Adipocyte (in vitro differentiated cells): ENCODE measurements at regions not wholly inside any gene's neighbourhood (a gene's known extent, or its start where the extent isn't known, plus 50 kb on each side); places are given as distances from the start of the nearest gene placed in this dataset.

ENCODE experiments used
- DNase-seq: peaks from one replicate; pipeline ENCODE4 v3.0.0-alpha.2; 2015; ENCODE audit warnings: low read depth
- H3K27me3 ChIP-seq: replicated peaks from 2 replicates; pipeline ENCODE4 v1.7.0; 2013; ENCODE audit warnings: mild to moderate bottlenecking, low read length, moderate library complexity; ENCODE audit not compliant: control insufficient read depth, insufficient read depth
- H3K36me3 ChIP-seq: 2 replicates; pipeline ENCODE4 v1.7.0; 2013; ENCODE audit warnings: low read length, mild to moderate bottlenecking, moderate library complexity; ENCODE audit not compliant: control insufficient read depth, insufficient read depth, severe bottlenecking
- H3K4me1 ChIP-seq: 2 replicates; pipeline ENCODE4 v1.7.0; 2013; ENCODE audit warnings: mild to moderate bottlenecking, low read length, moderate library complexity; ENCODE audit not compliant: control insufficient read depth, insufficient read depth
- H3K4me3 ChIP-seq: 2 replicates; pipeline ENCODE4 v1.7.0; 2013; ENCODE audit warnings: mild to moderate bottlenecking, low read length, moderate library complexity
- H3K9ac ChIP-seq: 2 replicates; pipeline ENCODE4 v1.7.0; 2013; ENCODE audit warnings: mild to moderate bottlenecking, low read length, moderate library complexity
- H3K9me3 ChIP-seq: 2 replicates; pipeline ENCODE4 v1.7.0; 2013; ENCODE audit warnings: mild to moderate bottlenecking, low read length, moderate library complexity; ENCODE audit not compliant: control insufficient read depth

DNA sequence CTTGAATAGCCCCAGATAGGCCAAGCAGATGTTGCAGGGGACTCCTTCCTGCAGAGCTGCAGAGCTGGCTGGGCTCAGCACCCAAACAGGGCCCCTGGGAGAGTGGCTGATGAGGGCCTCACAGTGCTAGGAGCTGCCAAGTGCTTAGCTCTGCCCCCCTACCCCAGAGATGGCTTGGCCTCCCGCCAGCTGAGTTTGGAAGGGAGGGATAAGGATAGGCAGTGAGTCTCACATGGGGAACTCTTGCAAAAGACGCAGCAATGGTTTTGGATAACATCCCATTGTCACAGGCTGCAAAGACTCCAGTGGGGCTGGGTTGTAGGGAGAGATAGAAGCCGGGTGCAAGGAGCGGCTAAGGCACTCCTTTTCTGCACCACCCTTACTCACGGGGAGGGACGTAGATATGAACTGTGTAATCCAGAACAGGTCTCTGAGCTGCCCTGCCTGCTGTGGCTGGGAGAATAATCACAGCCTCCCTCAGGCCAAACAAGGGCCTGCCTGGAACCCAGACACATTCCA lies 52.9 kb upstream of the MAF start:
- peaks cover 34% of the 10 kb centered on the region for H3K4me1 ChIP-seq
- no peaks in the 10 kb centered on the region for H3K27me3 ChIP-seq
- H3K4me3 ChIP-seq: no peak overlapping the region
- no peak for DNase-seq
- no peaks in the 10 kb centered on the region for H3K9me3 ChIP-seq
- H3K36me3 ChIP-seq: no peaks in the 10 kb centered on the region
- no peak overlapping the region for H3K9ac ChIP-seq

DNA sequence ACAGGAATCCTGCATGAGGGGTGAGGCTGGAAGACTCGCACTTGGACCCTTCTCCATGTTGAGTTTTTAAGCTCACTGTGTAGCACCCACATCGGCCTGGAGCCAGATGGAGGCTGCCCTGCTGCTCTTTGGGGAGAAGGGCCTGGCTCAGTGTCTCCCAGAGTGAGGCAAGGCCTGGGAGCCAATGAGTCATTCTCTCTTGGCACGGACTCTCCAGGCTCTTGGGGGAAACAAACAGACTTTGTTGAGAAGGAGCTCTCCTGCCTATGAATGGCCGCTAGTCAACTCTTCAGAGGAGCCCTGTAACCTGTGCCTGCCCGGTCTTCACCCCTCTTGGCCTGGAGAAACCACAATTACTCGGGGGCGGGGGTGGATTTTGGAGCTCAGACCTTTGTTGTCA lies 50.8 kb upstream of the MAF start:
- DNase-seq: no peak
- H3K9ac ChIP-seq: no peak overlapping the region

More for the DNA sequence above, 50.8 kb upstream of the MAF start:
- peak overlapping the region; percentile 0 for H3K4me3 ChIP-seq
- no peaks in the 10 kb centered on the region for H3K36me3 ChIP-seq
- H3K27me3 ChIP-seq: no peaks in the 10 kb centered on the region
- H3K9me3 ChIP-seq: no peaks in the 10 kb centered on the region
- H3K4me1 ChIP-seq: peaks cover 35% of the 10 kb centered on the region
